HPDE6-E6E7 (cell line): ENCODE measurements at regions not wholly inside any gene's neighbourhood (a gene's known extent, or its start where the extent isn't known, plus 50 kb on each side); places are given as distances from the start of the nearest gene placed in this dataset.

ENCODE experiments used
- DNase-seq: peaks from one replicate; pipeline ENCODE4 v3.0.0; 2011; ENCODE audit warnings: missing footprints; ENCODE audit errors: extremely low spot score

- no peak for DNase-seq
Observed at GRCh38 chr10:110375121-110375520, 70.4 kb upstream of the SMNDC1 start.

GRCh38 chr10:110376021-110376766 is 71.5 kb upstream of the SMNDC1 start:
- no peak for DNase-seq

- DNase-seq, result no peak
Observed at GRCh38 chr10:110376767-110377160, 72.0 kb upstream of the SMNDC1 start.

- no peak for DNase-seq
Observed at GRCh38 chr10:110378006-110378405, 73.3 kb upstream of the SMNDC1 start.

GRCh38 chr10:110378533-110379108 is 73.9 kb upstream of the SMNDC1 start:
- no peak for DNase-seq

- DNase-seq, result no peak
Observed at GRCh38 chr10:110379831-110380230, 75.1 kb upstream of the SMNDC1 start.

- DNase-seq, result no peak
Observed at GRCh38 chr10:110380293-110380692, 75.6 kb upstream of the SMNDC1 start.

GRCh38 chr10:110382695-110383094 is 78.0 kb upstream of the SMNDC1 start:
- DNase-seq, result no peak

GRCh38 chr10:110387617-110387982 is 82.9 kb upstream of the SMNDC1 start:
- DNase-seq, result no peak

- DNase-seq, result no peak
Observed at GRCh38 chr10:110387983-110388686, 83.4 kb upstream of the SMNDC1 start.

- no peak for DNase-seq
Observed at GRCh38 chr10:110388687-110389052, 84.0 kb upstream of the SMNDC1 start.

- no peak for DNase-seq
Observed at GRCh38 chr10:110389255-110389654, 84.5 kb upstream of the SMNDC1 start.

GRCh38 chr10:110391541-110391940 is 86.8 kb upstream of the SMNDC1 start:
- DNase-seq, result no peak

- DNase-seq, result no peak
Observed at GRCh38 chr10:110392121-110392520, 87.4 kb upstream of the SMNDC1 start.

- DNase-seq, result no peak
Observed at GRCh38 chr10:110392868-110393740, 88.4 kb upstream of the SMNDC1 start.

GRCh38 chr10:110393866-110394265 is 89.1 kb upstream of the SMNDC1 start:
- no peak for DNase-seq

GRCh38 chr10:110394296-110394695 is 89.6 kb upstream of the SMNDC1 start:
- DNase-seq, result no peak

- DNase-seq, result no peak
Observed at GRCh38 chr10:110394898-110395297, 90.2 kb upstream of the SMNDC1 start.

- DNase-seq, result no peak
Observed at GRCh38 chr10:110395350-110396283, 90.9 kb upstream of the SMNDC1 start.

GRCh38 chr10:110396284-110396651 is 91.5 kb upstream of the SMNDC1 start:
- no peak for DNase-seq

- DNase-seq, result no peak
Observed at GRCh38 chr10:110397856-110398255, 93.1 kb upstream of the SMNDC1 start.
